ENCODE measurements at regions not wholly inside any gene's neighbourhood (a gene's known extent, or its start where the extent isn't known, plus 50 kb on each side); places are given as distances from the start of the nearest gene placed in this dataset.
"Not testable (repeated sequence)": the region's sequence is repeated elsewhere in the genome, so short reads cannot be mapped to it uniquely, and the experiment has no call there.

DNA sequence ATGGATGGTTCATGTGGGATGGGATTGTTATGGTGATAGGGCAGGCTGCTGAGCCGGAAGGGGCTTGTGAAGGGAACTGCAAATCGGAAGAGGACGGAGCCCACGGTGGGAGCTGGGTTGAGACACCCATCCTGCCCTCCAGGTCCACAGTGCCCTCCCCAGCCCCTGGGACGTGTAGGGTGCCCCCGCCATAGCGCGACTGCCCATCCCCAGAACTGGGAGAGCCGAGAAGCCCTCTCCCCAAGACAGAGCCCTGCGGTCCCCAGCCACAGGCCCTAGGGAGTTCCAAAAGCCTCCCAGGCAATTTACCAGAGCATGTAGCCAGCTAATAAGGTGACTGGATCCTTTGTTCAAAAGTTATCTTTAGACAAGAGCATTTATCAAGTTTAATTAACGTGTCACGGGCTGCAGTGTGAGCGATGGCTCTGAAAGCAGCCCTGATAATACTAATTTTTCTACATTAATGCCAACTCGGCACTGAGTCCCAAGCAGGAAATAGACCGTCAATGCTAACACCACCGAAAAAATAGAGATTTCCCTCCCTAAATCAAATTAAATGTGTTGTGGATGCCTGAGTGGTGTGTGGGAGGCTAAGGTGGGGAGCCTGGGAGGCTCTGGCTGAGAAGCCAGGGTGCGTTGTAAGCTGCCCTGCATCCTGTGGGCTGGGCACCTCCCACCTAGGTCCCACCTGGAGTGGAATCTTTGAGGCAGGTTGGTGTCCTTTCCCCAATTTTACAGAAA lies 76.8 kb upstream of the RTL6 start:
- DNase-seq, result no peak

- DNase-seq, result no peak
Measured at GRCh38 chr22:44574057-44574639, 76.1 kb upstream of the RTL6 start.

- DNase-seq, result no peak
Measured at GRCh38 chr22:44573451-44573850, 75.4 kb upstream of the RTL6 start.

DNA sequence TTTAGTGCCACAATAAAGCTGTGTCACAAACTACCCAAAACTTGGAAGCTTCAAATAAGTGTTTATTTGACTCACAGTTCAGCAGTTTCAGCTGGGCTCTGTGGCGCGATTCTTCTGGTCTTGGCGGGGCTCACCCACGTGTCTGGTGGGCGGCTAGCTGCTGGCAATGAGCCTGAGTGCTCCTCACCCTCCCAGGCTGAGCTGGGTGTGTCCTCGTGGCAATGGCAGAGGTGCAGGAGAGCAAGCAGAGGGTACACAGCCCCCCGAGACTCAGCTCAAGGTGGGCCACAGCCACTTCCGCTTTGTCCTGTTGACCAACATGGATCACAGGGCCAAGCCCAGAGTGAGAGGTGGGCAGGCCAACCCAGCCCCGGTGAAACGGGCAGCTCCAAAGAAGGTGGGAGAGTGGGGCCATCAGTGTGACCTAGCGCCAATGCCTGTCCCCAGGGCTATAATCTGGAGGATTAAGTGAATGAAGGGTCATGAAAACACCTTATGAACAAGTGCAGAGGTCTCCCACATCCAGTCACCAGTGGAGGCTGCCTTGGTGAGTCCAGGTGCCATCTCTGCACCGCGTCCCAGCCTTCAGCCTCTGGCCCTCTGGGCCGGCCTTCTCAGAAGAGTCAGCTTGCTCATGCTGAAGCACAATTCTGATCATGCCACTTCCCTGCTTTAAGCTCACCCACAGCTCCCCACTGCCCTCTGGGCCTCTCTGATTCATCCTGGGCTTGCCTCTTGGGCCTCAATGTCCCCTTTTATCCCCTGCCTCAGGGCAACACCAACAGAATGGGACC lies 74.6 kb upstream of the RTL6 start:
- DNase-seq, result no peak

DNA sequence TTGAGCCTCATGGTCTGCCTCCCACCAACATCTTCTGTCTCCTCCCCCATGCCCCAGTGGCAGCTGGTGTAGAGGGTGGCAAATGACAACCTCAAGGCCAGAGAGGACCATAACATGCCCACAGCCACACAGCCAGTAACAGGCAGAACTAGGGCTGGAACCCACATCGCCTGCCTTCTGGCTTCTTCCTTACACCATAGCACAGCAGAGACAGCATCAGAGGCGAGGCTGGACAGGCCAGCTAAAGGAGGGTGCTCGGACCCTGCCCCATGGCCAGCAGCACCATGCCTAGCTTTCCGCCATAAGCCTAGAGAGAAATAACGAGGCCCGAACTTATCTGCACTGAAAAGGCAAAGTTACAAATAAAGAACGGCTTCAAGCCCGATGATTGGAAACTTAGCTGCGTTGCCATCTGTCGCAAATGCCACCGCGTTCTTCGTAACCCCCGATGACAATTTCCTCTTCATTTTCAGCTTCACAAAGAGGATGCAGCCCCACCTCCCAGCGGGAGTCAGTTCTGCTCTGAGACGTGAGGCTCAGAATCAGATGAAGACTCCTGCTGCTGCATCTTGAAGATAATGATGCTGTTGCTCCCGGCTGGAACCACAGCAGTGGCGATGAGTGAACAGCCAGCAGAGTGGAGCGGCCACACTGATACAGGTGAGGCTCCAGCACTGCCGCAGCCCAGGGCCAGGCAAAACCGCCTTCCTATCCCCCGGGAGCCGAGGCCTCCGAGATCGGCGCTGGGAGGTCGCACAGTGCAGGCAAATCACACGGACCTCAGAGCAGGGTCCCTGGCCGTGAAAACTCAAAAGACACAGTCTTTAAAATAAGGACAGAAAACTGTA lies 73.8 kb upstream of the RTL6 start:
- no peak for DNase-seq

DNA sequence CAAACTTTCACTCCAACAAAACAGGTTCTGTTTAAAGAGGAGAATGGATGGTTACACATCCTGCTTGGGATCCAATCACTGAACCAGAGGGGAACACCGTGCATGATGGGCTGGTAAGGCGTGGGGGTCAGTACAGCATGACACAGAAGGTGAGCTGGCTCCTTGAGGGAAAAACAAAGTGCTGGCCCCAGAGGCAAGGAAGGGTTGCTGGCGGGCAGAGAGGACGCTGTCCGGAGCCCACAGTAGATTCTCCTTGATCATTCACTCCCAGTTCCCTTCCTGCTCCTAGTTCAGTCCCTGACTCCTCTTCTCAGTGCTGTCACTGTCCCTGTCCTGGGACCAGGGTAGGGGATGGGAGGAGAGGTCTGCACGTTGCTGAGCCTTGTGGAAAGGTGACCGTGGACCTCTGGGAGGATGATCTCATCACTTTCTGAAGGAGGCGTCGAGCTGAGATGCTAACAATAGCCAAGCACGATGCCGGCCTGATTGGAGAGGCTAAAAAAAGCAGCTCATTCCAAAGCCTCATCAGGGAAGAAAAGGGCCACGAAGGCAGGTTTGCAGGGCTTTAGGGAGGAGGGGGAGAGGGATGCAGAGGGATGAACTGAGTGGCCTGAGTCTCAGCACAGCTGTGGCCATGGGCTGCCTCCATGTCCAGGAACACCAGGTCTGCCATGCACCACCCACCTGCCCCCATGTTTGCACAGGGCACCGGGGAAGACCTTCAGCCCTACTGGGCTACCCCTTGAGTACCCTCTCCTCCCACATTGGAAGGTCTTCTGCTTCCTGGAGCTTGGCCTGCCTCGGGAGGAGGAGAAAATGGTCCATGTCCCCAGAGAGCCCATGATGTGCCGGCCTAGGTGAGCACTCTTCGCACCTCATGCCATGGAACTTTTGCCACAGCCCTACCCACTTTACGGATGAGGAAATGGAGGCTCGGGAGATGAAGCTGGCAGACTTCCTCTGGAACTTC lies 72.7 kb upstream of the RTL6 start:
- DNase-seq, result no peak

DNA sequence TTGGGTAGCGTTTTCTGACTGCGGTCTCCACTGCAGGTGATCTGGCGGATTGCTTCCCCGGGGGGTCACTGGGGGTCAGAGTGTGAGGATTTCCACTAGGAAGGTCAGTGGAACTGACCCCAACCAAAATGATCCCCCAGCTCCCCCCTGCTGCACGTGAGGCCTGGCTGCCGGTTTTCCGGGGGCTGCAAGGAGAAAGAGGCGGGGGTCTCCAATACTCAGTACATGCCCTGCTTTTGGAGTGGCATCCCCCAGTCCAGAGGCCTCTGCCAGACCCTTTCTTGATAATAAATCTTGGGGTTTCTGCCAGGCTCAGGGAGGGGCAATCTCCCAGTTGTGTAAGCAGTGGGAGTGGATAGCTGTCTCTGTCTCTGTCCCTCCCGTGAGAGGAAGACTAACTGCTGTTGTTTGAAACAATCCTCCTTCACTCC lies 71.5 kb upstream of the RTL6 start:
- no peak for DNase-seq

DNA sequence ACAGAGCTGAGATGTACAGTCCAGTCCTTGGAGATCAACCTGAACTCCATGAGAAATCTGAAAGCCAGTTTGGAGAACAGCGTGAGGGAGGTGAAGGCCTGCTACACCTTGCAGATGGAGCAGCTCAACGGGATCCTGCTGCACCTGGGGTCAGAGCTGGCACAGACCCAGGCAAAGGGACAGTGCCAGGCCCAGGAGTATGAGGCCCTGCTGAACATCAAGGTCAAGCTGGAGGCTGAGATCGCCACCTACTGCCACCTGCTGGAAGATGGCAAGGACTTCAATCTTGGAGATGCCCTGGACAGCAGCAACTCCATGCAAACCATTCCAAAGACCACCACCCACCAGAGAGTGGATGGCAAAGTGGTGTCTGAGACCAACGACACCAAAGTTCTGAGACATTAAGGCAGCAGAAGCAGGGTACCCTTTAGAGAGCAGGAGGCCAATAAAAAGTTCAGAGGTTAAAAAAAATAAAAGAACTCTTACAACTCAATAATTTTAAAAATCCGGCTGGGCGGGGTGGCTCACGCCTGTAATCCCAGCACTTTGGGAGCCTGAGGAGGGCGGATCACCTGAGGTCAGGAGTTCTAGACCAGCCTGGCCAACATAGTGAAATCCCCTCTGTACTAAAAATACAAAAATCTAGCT lies 69.9 kb upstream of the RTL6 start:
- no peak for DNase-seq

DNA sequence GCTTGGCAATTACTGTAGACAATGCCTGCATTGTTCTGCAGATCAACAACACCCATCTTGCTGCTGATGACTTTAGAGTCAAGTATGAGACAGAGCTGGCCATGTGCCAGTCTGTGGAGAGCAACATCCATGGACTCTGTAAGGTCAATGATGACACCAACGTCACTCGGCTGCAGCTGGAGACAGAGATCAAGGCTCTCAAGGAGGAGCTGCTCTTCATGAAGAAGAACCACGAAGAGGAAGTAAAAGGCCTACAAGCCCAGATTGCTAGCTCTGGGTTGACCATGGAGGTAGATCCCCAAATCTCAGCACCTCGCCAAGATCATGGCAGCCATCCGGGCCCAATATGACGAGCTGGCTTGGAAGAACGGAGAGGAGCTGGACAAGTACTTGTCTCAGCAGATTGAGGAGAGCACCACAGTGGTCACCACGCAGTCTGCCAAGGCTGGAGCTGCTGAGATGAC lies 69.4 kb upstream of the RTL6 start:
- not testable (repeated sequence) for DNase-seq

DNA sequence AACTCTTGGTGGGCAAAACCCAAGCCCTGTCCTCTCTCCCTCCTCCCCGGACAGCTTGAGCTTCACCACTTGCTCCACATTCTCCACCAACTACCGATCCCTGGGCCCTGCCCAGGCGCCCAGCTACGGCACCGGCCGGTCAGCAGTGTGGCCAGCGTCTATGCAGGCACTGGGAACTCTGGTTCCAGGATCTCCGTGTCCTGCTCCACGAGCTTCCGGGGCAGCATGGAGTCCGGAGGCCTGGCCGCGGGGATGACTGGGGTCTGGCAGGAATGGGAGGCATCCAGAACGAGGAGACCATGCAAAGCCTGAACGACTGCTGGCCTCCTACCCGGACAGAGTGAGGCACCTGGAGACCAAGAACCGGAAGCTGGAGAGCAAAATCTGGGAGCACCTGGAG lies 68.9 kb upstream of the RTL6 start:
- no peak for DNase-seq

DNA sequence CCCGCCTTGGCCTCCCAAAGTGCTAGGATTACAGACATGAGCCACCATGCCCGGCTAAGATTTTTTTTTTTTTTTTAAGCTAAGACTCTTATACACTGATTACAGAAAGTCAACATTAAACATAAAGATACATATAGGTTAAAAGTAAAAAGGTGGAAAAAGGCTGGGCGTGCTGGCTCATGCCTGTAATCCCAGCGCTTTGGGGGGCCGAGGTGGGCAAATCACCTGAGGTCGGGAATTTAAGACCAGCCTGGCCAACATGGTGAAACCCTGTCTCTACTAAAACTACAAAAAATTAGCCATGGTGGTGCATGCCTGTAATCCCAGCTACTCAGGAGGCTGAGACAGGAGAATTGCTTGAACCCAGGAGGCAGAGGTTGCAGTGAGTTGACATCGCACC lies 64.6 kb upstream of the RTL6 start:
- not testable (repeated sequence) for DNase-seq

DNA sequence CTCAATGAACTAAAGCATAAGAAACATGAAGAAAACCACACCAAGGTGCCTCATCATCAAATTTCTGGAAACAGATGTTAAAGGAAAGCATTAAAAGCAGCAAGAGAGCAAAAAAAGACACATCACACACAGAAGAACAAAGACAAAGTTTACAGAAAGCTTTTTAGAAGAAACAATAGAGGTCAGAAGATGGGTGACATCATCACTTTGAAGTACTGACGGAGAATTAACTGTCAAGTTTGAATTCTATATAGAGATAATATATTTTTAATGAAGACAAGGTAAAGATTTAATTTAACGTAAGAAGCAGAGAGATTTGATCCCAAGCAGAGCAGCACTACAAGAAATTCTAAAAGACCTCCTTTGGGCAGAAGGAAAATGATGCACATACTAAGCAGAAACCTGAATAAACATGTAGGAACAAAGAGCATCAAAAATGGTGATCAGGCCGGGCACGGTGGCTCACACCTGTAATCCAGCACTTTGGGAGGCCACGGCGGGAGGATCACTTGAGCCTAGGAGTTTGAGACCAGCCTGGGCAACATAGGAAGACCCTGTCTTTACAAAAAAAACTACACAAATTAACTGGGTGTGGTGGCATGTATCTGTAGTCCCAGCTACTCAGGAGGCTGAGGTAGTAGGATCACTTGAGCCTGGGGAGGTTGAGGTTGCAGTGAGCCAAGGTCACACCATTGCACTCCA lies 63.3 kb upstream of the RTL6 start:
- no peak for DNase-seq

DNA sequence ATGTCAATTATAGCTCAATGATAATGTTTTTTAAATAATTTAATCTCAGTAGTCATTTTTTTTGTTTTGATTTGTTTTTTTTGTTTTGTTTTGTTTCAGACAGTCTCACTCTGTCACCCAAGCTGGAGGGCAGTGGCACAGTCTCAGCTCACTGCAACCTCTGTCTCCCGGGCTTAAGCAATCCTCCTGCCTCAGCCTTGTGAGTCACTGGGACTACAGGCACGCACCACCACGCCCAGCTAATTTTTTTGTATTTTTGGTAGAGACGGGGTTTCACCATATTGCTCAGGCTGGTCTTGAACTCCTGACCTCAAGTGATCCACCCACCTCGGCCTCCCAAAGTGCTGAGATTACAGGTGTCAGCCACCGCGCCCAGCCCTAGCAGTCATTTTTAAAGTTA lies 60.6 kb upstream of the RTL6 start:
- DNase-seq, result not testable (repeated sequence)

DNA sequence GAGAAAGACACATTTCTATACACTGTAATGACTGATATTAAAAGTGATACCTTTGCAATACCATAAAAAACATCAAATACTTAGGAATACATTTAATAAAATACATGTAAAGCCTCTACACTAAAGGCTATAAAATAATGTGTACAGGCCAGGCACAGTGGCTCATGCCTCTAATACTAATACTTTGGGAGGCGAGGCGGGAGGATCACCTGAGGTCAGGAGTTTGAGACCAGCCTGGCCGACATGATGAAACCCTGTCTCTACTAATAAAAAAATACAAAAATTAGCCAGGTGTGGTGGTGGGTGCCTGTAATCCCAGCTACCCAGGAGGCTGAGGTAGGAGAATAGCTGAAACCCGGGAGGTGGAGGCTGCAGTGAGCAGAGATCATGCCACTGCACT lies 59.8 kb upstream of the RTL6 start:
- DNase-seq, result not testable (repeated sequence)

GRCh38 chr22:44557064-44557748 lies 59.2 kb upstream of the RTL6 start:
- no peak for DNase-seq

DNA sequence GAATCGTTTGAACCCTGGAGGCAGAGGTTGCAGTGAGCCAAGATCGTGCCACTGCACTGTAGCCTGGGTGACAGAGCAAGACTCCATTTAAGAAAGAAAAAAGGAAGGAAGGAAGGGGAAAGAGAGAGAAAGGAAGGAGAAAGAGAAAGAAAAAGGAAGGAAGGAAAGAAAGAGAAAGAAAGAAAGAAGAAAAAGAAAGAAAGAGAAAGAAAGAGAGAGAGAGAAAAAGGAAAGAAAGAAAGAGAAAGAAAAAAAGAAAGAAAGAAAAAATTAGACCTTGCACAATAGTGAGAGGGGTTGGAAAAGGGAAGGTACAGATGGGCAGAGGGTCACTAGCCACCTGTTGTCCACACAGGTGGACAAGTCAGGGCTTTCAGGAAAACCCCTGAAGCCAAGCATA lies 57.6 kb upstream of the RTL6 start:
- no peak for DNase-seq

DNA sequence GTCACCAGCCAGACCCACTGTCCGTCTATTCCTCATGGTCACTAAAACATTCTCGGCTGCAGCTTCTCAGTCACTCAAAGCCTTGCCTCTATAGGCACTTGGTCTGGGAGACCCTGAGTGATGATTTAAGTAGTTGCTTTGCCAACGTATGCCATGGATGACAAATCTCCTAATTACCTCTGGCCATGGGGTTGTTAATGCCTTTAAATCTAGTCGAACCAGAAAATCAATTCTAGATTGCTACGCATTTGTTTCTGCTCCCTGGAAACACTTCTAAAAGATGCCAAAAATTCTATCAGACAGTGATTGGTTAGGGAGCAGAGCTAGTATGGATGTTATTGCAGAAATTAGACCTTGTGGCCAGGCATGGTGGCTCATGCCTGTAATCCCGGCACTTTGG lies 57.0 kb upstream of the RTL6 start:
- no peak for DNase-seq

DNA sequence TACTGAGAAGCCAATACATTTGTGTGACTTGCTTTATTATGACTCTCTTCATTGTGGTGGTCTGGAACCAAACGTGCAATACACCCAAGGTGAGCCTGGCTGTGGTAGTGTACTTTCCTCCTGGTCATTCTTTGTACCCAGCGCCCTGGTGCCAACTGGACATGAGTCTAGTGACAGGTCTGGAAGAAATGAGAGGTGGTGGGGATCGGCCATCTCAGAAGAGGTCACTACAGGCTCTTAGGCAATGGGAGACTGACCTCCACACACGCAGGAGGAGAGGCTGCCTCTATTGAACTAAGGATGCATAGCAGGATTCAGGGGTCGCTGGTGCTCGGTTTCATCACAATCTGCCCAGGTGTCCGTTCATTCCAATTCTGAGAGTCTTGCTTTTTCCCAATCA lies 56.4 kb upstream of the RTL6 start:
- DNase-seq, result no peak

- DNase-seq, result no peak
Measured at GRCh38 chr22:44550711-44551491, 52.9 kb upstream of the RTL6 start.

All from activated CD4-positive, CD25-positive, alpha-beta regulatory T cell (primary cell).